Activated CD4-positive, alpha-beta memory T cell treated with anti-CD3 and anti-CD28 coated beads for 36 hours (primary cell): ENCODE measurements at regions not wholly inside any gene's neighbourhood (a gene's known extent, or its start where the extent isn't known, plus 50 kb on each side); places are given as distances from the start of the nearest gene placed in this dataset.

ENCODE experiments used
- CTCF ChIA-PET: fragments of 350-600 bp; sonication (Branson Sonifier 250); formaldehyde crosslinking; loops from one replicate; lab custom pipeline; 2021; ENCODE audit warnings: antibody characterized with exemption, inconsistent platforms; lab: Charles Lee
- POLR2A ChIA-PET: fragments of 350-600 bp; sonication (Branson Sonifier 250); formaldehyde crosslinking; loops from one replicate; lab custom pipeline; 2021; ENCODE audit warnings: antibody characterized with exemption; lab: Charles Lee
- DNase-seq: peaks from one replicate; pipeline ENCODE4 v3.0.0-alpha.2; 2020
- H3K27ac Mint-ChIP-seq: one replicate; pipeline ENCODE4 v1.8.0; 2021; ENCODE audit warnings: mixed read lengths
- H3K27me3 Mint-ChIP-seq: one replicate; pipeline ENCODE4 v1.8.0; 2021; ENCODE audit warnings: mixed read lengths
- H3K36me3 Mint-ChIP-seq: one replicate; pipeline ENCODE4 v1.8.0; 2021; ENCODE audit warnings: mixed read lengths
- H3K4me1 Mint-ChIP-seq: one replicate; pipeline ENCODE4 v1.8.0; 2021; ENCODE audit warnings: low read depth, mixed read lengths
- H3K4me3 Mint-ChIP-seq: one replicate; pipeline ENCODE4 v1.8.0; 2021; ENCODE audit warnings: mild to moderate bottlenecking, mixed read lengths
- H3K9me3 Mint-ChIP-seq: one replicate; pipeline ENCODE4 v1.8.0; 2021; ENCODE audit warnings: mixed read lengths
- intact Hi-C: fragments of 100-400 bp; cut with micrococcal nuclease; formaldehyde crosslinking; loops from one replicate; pipeline ENCODE4 v1.15.1; 2023

- CTCF ChIA-PET, result no interaction called here
- Mint-ChIP-seq H3K4me1 (no peaks in the 10 kb centered on the region), H3K27ac (no peak overlapping the region), H3K36me3 (no peaks in the 10 kb centered on the region), H3K27me3 (no peaks in the 10 kb centered on the region), H3K4me3 (no peak overlapping the region), H3K9me3 (peaks cover 3% of the 10 kb centered on the region)
- no peak for DNase-seq
- intact Hi-C loops, result no loop called here
- POLR2A ChIA-PET, result no interaction called here
Observed at GRCh38 chr3:73797311-73797710, 172.6 kb upstream of the PDZRN3 start.

- intact Hi-C loops, result no loop called here
- H3K27me3 Mint-ChIP-seq, result no peaks in the 10 kb centered on the region
- H3K4me3 Mint-ChIP-seq, result no peak overlapping the region
- no peaks in the 10 kb centered on the region for H3K4me1 Mint-ChIP-seq
- no peak overlapping the region for H3K27ac Mint-ChIP-seq
- H3K9me3 Mint-ChIP-seq, result peaks cover 3% of the 10 kb centered on the region
- no peaks in the 10 kb centered on the region for H3K36me3 Mint-ChIP-seq
- DNase-seq, result no peak
- CTCF ChIA-PET, result no interaction called here
- POLR2A ChIA-PET, result no interaction called here
Observed at GRCh38 chr3:73796382-73796781, 171.6 kb upstream of the PDZRN3 start.

- H3K36me3 Mint-ChIP-seq, result no peaks in the 10 kb centered on the region
- CTCF ChIA-PET, result no interaction called here
- H3K9me3 Mint-ChIP-seq, result peaks cover 4% of the 10 kb centered on the region
Observed at GRCh38 chr3:73791356-73791755, 166.6 kb upstream of the PDZRN3 start.

GRCh38 chr3:73789825-73790444 lies 165.2 kb upstream of the PDZRN3 start:
- Mint-ChIP-seq H3K36me3 (no peaks in the 10 kb centered on the region), H3K27me3 (no peaks in the 10 kb centered on the region), H3K9me3 (peaks cover 4% of the 10 kb centered on the region), H3K4me1 (no peaks in the 10 kb centered on the region), H3K27ac (no peak overlapping the region), H3K4me3 (no peak overlapping the region)
- intact Hi-C loops, result no loop called here
- no peak for DNase-seq
- ChIA-PET POLR2A (no interaction called here), CTCF (interaction anchor here (0.6 kb wide), 1 partner anchor 10 kb away, joined by 3 read pairs; no protein-coding TSS in a partner anchor)

More at GRCh38 chr3:73791356-73791755, 166.6 kb upstream of the PDZRN3 start:
- DNase-seq, result no peak
- POLR2A ChIA-PET, result no interaction called here
- intact Hi-C loops, result no loop called here
- H3K27ac Mint-ChIP-seq, result no peak overlapping the region
- no peak overlapping the region for H3K4me3 Mint-ChIP-seq
- no peaks in the 10 kb centered on the region for H3K4me1 Mint-ChIP-seq
- no peaks in the 10 kb centered on the region for H3K27me3 Mint-ChIP-seq

GRCh38 chr3:73787620-73788019 lies 162.9 kb upstream of the PDZRN3 start:
- ChIA-PET POLR2A (no interaction called here), CTCF (no interaction called here)
- Mint-ChIP-seq H3K4me1 (no peaks in the 10 kb centered on the region), H3K27ac (no peak overlapping the region), H3K27me3 (no peaks in the 10 kb centered on the region), H3K9me3 (peaks cover 4% of the 10 kb centered on the region), H3K36me3 (no peaks in the 10 kb centered on the region), H3K4me3 (no peak overlapping the region)
- DNase-seq, result no peak
- intact Hi-C loops, result no loop called here

GRCh38 chr3:73786998-73787397 lies 162.3 kb upstream of the PDZRN3 start:
- no peak for DNase-seq
- Mint-ChIP-seq H3K4me3 (no peak overlapping the region), H3K4me1 (no peaks in the 10 kb centered on the region), H3K36me3 (no peaks in the 10 kb centered on the region), H3K27me3 (no peaks in the 10 kb centered on the region), H3K27ac (no peak overlapping the region), H3K9me3 (peaks cover 4% of the 10 kb centered on the region)
- ChIA-PET POLR2A (no interaction called here), CTCF (no interaction called here)
- intact Hi-C loops, result no loop called here

GRCh38 chr3:73786321-73786807 lies 161.6 kb upstream of the PDZRN3 start:
- Mint-ChIP-seq H3K36me3 (no peaks in the 10 kb centered on the region), H3K27me3 (no peaks in the 10 kb centered on the region), H3K4me1 (no peaks in the 10 kb centered on the region), H3K9me3 (peaks cover 4% of the 10 kb centered on the region), H3K4me3 (no peak overlapping the region), H3K27ac (no peak overlapping the region)
- intact Hi-C loops, result no loop called here
- POLR2A ChIA-PET, result no interaction called here
- CTCF ChIA-PET, result no interaction called here
- DNase-seq, result no peak

- ChIA-PET CTCF (no interaction called here), POLR2A (no interaction called here)
- Mint-ChIP-seq H3K4me1 (no peaks in the 10 kb centered on the region), H3K27me3 (no peaks in the 10 kb centered on the region), H3K27ac (no peak overlapping the region), H3K36me3 (no peaks in the 10 kb centered on the region), H3K4me3 (no peak overlapping the region), H3K9me3 (peaks cover 2% of the 10 kb centered on the region)
- intact Hi-C loops, result no loop called here
- no peak for DNase-seq
Observed at GRCh38 chr3:73784686-73785392, 160.1 kb upstream of the PDZRN3 start.

- ChIA-PET CTCF (no interaction called here), POLR2A (no interaction called here)
- Mint-ChIP-seq H3K36me3 (no peaks in the 10 kb centered on the region), H3K27ac (no peak overlapping the region), H3K4me3 (no peak overlapping the region), H3K9me3 (peaks cover 2% of the 10 kb centered on the region), H3K4me1 (no peaks in the 10 kb centered on the region), H3K27me3 (no peaks in the 10 kb centered on the region)
- intact Hi-C loops, result no loop called here
- DNase-seq, result no peak
Observed at GRCh38 chr3:73783811-73784210, 159.1 kb upstream of the PDZRN3 start.

- CTCF ChIA-PET, result no interaction called here
Observed at GRCh38 chr3:73781541-73781940, 156.8 kb upstream of the PDZRN3 start.

GRCh38 chr3:73774645-73775044 lies 149.9 kb upstream of the PDZRN3 start:
- intact Hi-C loops, result no loop called here
- no peaks in the 10 kb centered on the region for H3K27me3 Mint-ChIP-seq
- no peak for DNase-seq
- POLR2A ChIA-PET, result no interaction called here
- CTCF ChIA-PET, result no interaction called here
- H3K36me3 Mint-ChIP-seq, result no peaks in the 10 kb centered on the region
- no peak overlapping the region for H3K27ac Mint-ChIP-seq
- no peak overlapping the region for H3K4me3 Mint-ChIP-seq
- H3K4me1 Mint-ChIP-seq, result no peaks in the 10 kb centered on the region
- no peaks in the 10 kb centered on the region for H3K9me3 Mint-ChIP-seq

More at GRCh38 chr3:73781541-73781940, 156.8 kb upstream of the PDZRN3 start:
- Mint-ChIP-seq H3K36me3 (no peaks in the 10 kb centered on the region), H3K9me3 (peaks cover 1% of the 10 kb centered on the region), H3K4me3 (no peak overlapping the region), H3K27ac (no peak overlapping the region), H3K27me3 (no peaks in the 10 kb centered on the region), H3K4me1 (no peaks in the 10 kb centered on the region)
- POLR2A ChIA-PET, result no interaction called here
- intact Hi-C loops, result no loop called here
- DNase-seq, result no peak

- H3K9me3 Mint-ChIP-seq, result no peaks in the 10 kb centered on the region
- DNase-seq, result no peak
- ChIA-PET POLR2A (no interaction called here), CTCF (no interaction called here)
- no peaks in the 10 kb centered on the region for H3K27me3 Mint-ChIP-seq
- H3K4me3 Mint-ChIP-seq, result no peak overlapping the region
- no peak overlapping the region for H3K27ac Mint-ChIP-seq
- intact Hi-C loops, result no loop called here
- H3K4me1 Mint-ChIP-seq, result no peaks in the 10 kb centered on the region
- H3K36me3 Mint-ChIP-seq, result no peaks in the 10 kb centered on the region
Observed at GRCh38 chr3:73773233-73773632, 148.5 kb upstream of the PDZRN3 start.
